NT2/D1 (cell line): ENCODE measurements at regions not wholly inside any gene's neighbourhood (a gene's known extent, or its start where the extent isn't known, plus 50 kb on each side); places are given as distances from the start of the nearest gene placed in this dataset.

Experiments
- SUZ12 ChIP-seq: IDR thresholded peaks from 2 replicates; pipeline ENCODE4 v1.6.1; 2011; ENCODE audit not compliant: insufficient read length, insufficient read depth; ENCODE audit errors: extremely low read depth
- YY1 ChIP-seq: IDR thresholded peaks from 2 replicates; pipeline ENCODE4 v1.6.1; 2011; ENCODE audit not compliant: insufficient read length, insufficient read depth
- ZNF274 ChIP-seq: IDR thresholded peaks from 2 replicates; pipeline ENCODE4 v1.6.1; 2011; ENCODE audit warnings: mild to moderate bottlenecking, low read depth, low read length

DNA sequence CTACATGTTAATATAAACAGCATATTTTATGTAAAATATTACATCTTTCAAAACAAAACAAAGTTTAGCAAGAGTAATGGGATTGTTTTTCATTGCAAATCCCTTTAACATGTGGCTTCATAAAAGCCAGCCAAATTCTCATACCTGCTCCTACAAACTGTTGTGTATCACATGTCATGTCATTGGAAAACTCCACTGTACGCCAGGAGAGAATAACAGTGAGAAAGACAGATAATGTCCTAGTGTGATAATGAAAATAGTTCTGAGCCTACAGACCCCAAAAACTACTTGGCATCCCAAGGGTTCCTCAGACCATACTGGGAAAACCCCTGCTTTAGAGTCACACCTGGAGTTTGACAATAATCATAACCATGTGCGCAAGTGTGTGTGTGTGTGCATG is 182.7 kb upstream of the HNRNPA3 start:
- no peak for TF ChIP-seq ZNF274
- no peak for TF ChIP-seq YY1
- TF ChIP-seq SUZ12: no peak
